Endothelial cell of umbilical vein (primary cell): ENCODE measurements at regions not wholly inside any gene's neighbourhood (a gene's known extent, or its start where the extent isn't known, plus 50 kb on each side); places are given as distances from the start of the nearest gene placed in this dataset.

ENCODE experiments used
- BruUV-seq: library from RNA; stranded (reverse); fragments of 400-500 nt; replicated peaks from 2 replicates; lab custom pipeline; 2021; lab: Mats Ljungman, UMichigan
- CTCF ChIA-PET: fragments of 300-600, 350-600 bp; sonication (Branson Sonifier 250); formaldehyde crosslinking; loops from one replicate; lab custom pipeline; 2021; ENCODE audit warnings: antibody characterized with exemption, inconsistent platforms; lab: Charles Lee
- POLR2A ChIA-PET: fragments of 300-600, 350-600 bp; sonication (Branson Sonifier 250); formaldehyde crosslinking; loops from one replicate; lab custom pipeline; 2021; ENCODE audit warnings: antibody characterized with exemption, inconsistent platforms; lab: Charles Lee
- DNase-seq: peaks from one replicate; pipeline ENCODE4 v3.0.0-alpha.2; 2011; ENCODE audit warnings: low read depth, low spot score
- FAIRE-seq: peaks from 2 replicates; lab custom pipeline; 2011; peaks lifted over from hg19 to GRCh38; lab: Jason Lieb, UNC
- H2AFZ ChIP-seq: 2 replicates; pipeline ENCODE4 v1.6.0; 2012; ENCODE audit warnings: low read depth, low read length, control low read depth, inconsistent platforms
- H3K27ac ChIP-seq: 2 replicates; pipeline ENCODE4 v1.5.1; 2011; ENCODE audit warnings: low read depth, mild to moderate bottlenecking, control low read depth, low read length, moderate library complexity; ENCODE audit not compliant: insufficient read depth
- H3K27me3 ChIP-seq, 2 experiments: 2 replicates each; pipeline versions ENCODE4 v1.6.0 to v1.6.1; 2011; ENCODE audit warnings: low read length in 2 of 2, mixed read lengths in 1 of 2; ENCODE audit not compliant: control insufficient read depth in 2 of 2, insufficient read depth in 2 of 2
- H3K36me3 ChIP-seq, 2 experiments: 2 replicates in 1 of 2; 3 replicates in 1 of 2; pipeline ENCODE4 v1.5.1; 2011; ENCODE audit warnings: low read length in 2 of 2, mild to moderate bottlenecking in 1 of 2, moderate library complexity in 1 of 2; ENCODE audit not compliant: control insufficient read depth in 2 of 2, insufficient read depth in 2 of 2; ENCODE audit errors: extremely low read depth in 1 of 2
- H3K4me1 ChIP-seq: 3 replicates; pipeline ENCODE4 v1.5.1; 2011; ENCODE audit warnings: mild to moderate bottlenecking, low read length; ENCODE audit not compliant: control insufficient read depth, insufficient read depth; ENCODE audit errors: extremely low read depth
- H3K4me2 ChIP-seq: 2 replicates; pipeline ENCODE4 v1.6.1; 2011; ENCODE audit warnings: low read length, control low read depth, mixed read lengths; ENCODE audit not compliant: insufficient read depth
- H3K4me3 ChIP-seq, 3 experiments: fragments of 200-600 bp in 1 of 3; sonication (generic), shearing (Covaris generic) in 1 of 3; replicated peaks in 1 of 3; 2 replicates each; pipeline ENCODE4 v1.5.1; 2011 to 2016; ENCODE audit warnings: control low read depth in 3 of 3, low read length in 3 of 3, mild to moderate bottlenecking in 2 of 3, inconsistent platforms in 1 of 3, low read depth in 1 of 3, moderate library complexity in 1 of 3; ENCODE audit not compliant: insufficient read depth in 1 of 3
- H3K79me2 ChIP-seq: 2 replicates; pipeline ENCODE4 v1.6.0; 2012; ENCODE audit warnings: low read length, inconsistent platforms; ENCODE audit not compliant: control insufficient read depth, insufficient read depth
- H3K9ac ChIP-seq: replicated peaks from 2 replicates; pipeline ENCODE3; 2011; ENCODE audit warnings: low read length, control low read depth; ENCODE audit not compliant: insufficient read depth; ENCODE audit errors: extremely low read depth
- H3K9me1 ChIP-seq: replicated peaks from 3 replicates; pipeline ENCODE4 v1.6.0; 2011; ENCODE audit warnings: mild to moderate bottlenecking, low read length; ENCODE audit not compliant: control insufficient read depth, insufficient read depth; ENCODE audit errors: extremely low read depth
- H3K9me3 ChIP-seq: replicated peaks from 2 replicates; pipeline ENCODE4 v1.5.1; 2012; ENCODE audit warnings: low read length, inconsistent platforms; ENCODE audit not compliant: control insufficient read depth, insufficient read depth
- H4K20me1 ChIP-seq: replicated peaks from 2 replicates; pipeline ENCODE3; 2011; ENCODE audit warnings: mild to moderate bottlenecking, low read length; ENCODE audit not compliant: control insufficient read depth, insufficient read depth; ENCODE audit errors: extremely low read depth
- EZH2 ChIP-seq: IDR thresholded peaks from 2 replicates; pipeline ENCODE4 v1.6.1; 2012; ENCODE audit warnings: borderline replicate concordance, low read depth, mild to moderate bottlenecking, moderate library complexity, low read length, inconsistent platforms; ENCODE audit not compliant: severe bottlenecking
- FOS ChIP-seq: IDR thresholded peaks from 2 replicates; pipeline ENCODE4 v1.6.1; 2011; ENCODE audit warnings: mild to moderate bottlenecking, low read length, moderate library complexity, borderline replicate concordance; ENCODE audit not compliant: insufficient read depth
- GATA2 ChIP-seq: IDR thresholded peaks from 2 replicates; pipeline ENCODE4 v1.7.0; 2011; ENCODE audit warnings: low read depth, mild to moderate bottlenecking, moderate library complexity, mixed read lengths, low read length; ENCODE audit not compliant: insufficient read length, insufficient read depth
- JUN ChIP-seq: IDR thresholded peaks from 2 replicates; pipeline ENCODE4 v1.6.1; 2011; ENCODE audit warnings: borderline replicate concordance, low read depth; ENCODE audit not compliant: insufficient read length, insufficient read depth
- MYC ChIP-seq: IDR thresholded peaks from one replicate; pipeline ENCODE4 v1.6.1; 2011; ENCODE audit warnings: mild to moderate bottlenecking, low read depth, low read length
- POLR2A ChIP-seq: IDR thresholded peaks from 2 replicates; pipeline ENCODE4 v1.6.1; 2012; ENCODE audit warnings: low read depth, mild to moderate bottlenecking, control low read depth, low read length
- POLR2AphosphoS5 ChIP-seq: IDR thresholded peaks from 2 replicates; pipeline ENCODE4 v1.6.1; 2012; ENCODE audit warnings: low read depth, mild to moderate bottlenecking, control low read depth, low read length, moderate library complexity; ENCODE audit not compliant: insufficient read depth
- dilution Hi-C: fragments of 300-500 bp; cut with MboI; formaldehyde crosslinking; loops from one replicate; pipeline ENCODE4 v1.15.0; 2019; ENCODE audit warnings: low sequenced_read_pairs; ENCODE audit not compliant: extremely low pct_ligation_motif_present
- intact Hi-C: fragments of 100-400 bp; cut with micrococcal nuclease; formaldehyde crosslinking; loops from one replicate; pipeline ENCODE4 v1.10.0; 2022
- TF ChIP-seq, protein P1 (sequence below): IDR thresholded peaks from 2 replicates; pipeline ENCODE4 v1.6.1; 2011; ENCODE audit not compliant: insufficient read depth, insufficient read length
- TF ChIP-seq, protein P2 (sequence below), 2 donors: IDR thresholded peaks; 1 replicate in 1 of 2; 2 replicates in 1 of 2; pipeline ENCODE4 v1.5.1; 2011; ENCODE audit warnings: low read length in 2 of 2, mild to moderate bottlenecking in 2 of 2, moderate library complexity in 2 of 2, control low read depth in 1 of 2, inconsistent platforms in 1 of 2, low read depth in 1 of 2; ENCODE audit not compliant: insufficient read depth in 1 of 2; ENCODE audit errors: extremely low read depth in 1 of 2

DNA sequence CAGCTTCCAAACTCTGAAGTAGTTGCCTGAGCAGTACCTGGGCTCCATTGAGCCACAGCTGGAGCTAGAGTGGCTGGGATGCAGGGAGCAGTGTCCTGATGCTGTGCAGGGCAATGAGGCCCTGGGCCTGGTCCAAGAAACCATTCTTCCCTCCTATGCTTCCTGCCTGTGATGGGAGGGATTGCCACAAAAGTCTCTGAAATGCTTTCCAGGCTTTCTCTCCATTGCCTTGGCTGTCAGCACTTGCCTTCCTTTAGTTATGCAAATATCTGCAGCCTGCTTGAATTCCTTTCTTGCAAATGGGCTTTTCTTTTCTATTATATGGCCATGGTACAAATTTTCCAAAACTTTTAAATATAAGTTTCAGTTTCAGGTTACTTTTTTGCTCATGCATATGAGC is 972.2 kb upstream of the MBL2 start:
- H3K9ac ChIP-seq = no peak overlapping the region
- dilution Hi-C loops = no loop called here
- CTCF ChIA-PET = interaction anchor here (0.8 to 1.0 kb wide), 2 partner anchors 11 to 927 kb away, joined by 3 read pairs; no protein-coding TSS in a partner anchor

DNA sequence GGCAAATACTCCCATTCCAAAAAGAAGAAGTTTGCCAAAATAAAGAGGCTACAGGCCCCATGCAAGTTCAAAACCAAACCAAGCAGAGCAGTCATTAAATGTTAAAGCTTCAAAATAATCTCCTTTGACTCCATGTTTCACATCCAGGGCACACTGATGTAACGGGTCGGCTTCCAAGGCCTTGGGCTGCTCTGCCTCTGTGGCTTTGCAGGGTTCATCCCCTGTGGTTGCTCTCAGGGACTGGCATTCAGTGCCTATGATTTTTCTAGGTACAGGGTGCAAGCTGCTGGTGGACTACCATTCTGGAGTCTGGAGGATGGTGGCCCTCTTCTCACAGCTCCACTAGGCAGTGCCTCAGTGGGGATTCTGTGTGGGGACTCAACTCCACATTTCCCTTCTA is 971.6 kb upstream of the MBL2 start:
- Histone ChIP-seq H3K36me3 (no peaks in the 10 kb centered on the region), H3K4me1 (no peaks in the 10 kb centered on the region), H3K4me2 (no peak overlapping the region), H2AFZ (no peak overlapping the region), H3K27ac (no peak overlapping the region), H3K27me3 (no peaks in the 10 kb centered on the region), H3K4me3 (no peak overlapping the region), H3K9me1 (no peaks in the 10 kb centered on the region), H4K20me1 (no peaks in the 10 kb centered on the region), H3K9ac (no peak overlapping the region), H3K79me2 (no peaks in the 10 kb centered on the region), H3K9me3 (no peaks in the 10 kb centered on the region)
- dilution Hi-C loops = no loop called here
- FAIRE-seq (no peak), DNase-seq (no peak)
- POLR2A ChIA-PET = no interaction called here
- CTCF ChIA-PET = interaction anchor here (0.8 to 1.0 kb wide), 2 partner anchors 11 to 926 kb away, joined by 3 read pairs; no protein-coding TSS in a partner anchor
- intact Hi-C loops = no loop called here
- no peak for TF ChIP-seq POLR2AphosphoS5
- TF ChIP-seq, protein P1, sequence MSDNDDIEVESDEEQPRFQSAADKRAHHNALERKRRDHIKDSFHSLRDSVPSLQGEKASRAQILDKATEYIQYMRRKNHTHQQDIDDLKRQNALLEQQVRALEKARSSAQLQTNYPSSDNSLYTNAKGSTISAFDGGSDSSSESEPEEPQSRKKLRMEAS = no peak
- TF ChIP-seq GATA2 = no peak
- no peak for TF ChIP-seq FOS
- no peak for TF ChIP-seq POLR2A
- TF ChIP-seq, protein P2, sequence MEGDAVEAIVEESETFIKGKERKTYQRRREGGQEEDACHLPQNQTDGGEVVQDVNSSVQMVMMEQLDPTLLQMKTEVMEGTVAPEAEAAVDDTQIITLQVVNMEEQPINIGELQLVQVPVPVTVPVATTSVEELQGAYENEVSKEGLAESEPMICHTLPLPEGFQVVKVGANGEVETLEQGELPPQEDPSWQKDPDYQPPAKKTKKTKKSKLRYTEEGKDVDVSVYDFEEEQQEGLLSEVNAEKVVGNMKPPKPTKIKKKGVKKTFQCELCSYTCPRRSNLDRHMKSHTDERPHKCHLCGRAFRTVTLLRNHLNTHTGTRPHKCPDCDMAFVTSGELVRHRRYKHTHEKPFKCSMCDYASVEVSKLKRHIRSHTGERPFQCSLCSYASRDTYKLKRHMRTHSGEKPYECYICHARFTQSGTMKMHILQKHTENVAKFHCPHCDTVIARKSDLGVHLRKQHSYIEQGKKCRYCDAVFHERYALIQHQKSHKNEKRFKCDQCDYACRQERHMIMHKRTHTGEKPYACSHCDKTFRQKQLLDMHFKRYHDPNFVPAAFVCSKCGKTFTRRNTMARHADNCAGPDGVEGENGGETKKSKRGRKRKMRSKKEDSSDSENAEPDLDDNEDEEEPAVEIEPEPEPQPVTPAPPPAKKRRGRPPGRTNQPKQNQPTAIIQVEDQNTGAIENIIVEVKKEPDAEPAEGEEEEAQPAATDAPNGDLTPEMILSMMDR (IDR thresholded peaks at IDR 0.05; ENCODE audit: extremely low read depth in 1 of 2, insufficient read depth in 1 of 2, low read depth in 1 of 2, low read length in 2 of 2) = no peak
- TF ChIP-seq EZH2 = no peak
- no peak for TF ChIP-seq JUN
- TF ChIP-seq MYC = no peak
- no TSS peak for BruUV-seq

More for the DNA sequence above, 972.2 kb upstream of the MBL2 start:
- no peaks in the 10 kb centered on the region for H3K9me3 ChIP-seq
- H3K79me2 ChIP-seq = no peaks in the 10 kb centered on the region
- intact Hi-C loops = no loop called here
- H3K4me2 ChIP-seq = no peak overlapping the region
- H3K27me3 ChIP-seq = no peaks in the 10 kb centered on the region
- H3K4me3 ChIP-seq = no peak overlapping the region
- TF ChIP-seq MYC (no peak), EZH2 (no peak), POLR2A (no peak), FOS (no peak)
- TF ChIP-seq, protein P2 (IDR thresholded peaks at IDR 0.05; ENCODE audit: extremely low read depth in 1 of 2, insufficient read depth in 1 of 2, low read depth in 1 of 2, low read length in 2 of 2) = no peak
- TF ChIP-seq, protein P1 = no peak
- H3K36me3 ChIP-seq = no peaks in the 10 kb centered on the region
- POLR2A ChIA-PET = no interaction called here
- FAIRE-seq (no peak), DNase-seq (no peak)
- no TSS peak for BruUV-seq
- no peak overlapping the region for H3K27ac ChIP-seq
- no peaks in the 10 kb centered on the region for H3K9me1 ChIP-seq
- no peaks in the 10 kb centered on the region for H3K4me1 ChIP-seq
- H4K20me1 ChIP-seq = no peaks in the 10 kb centered on the region
- H2AFZ ChIP-seq = no peak overlapping the region
